Right forelimb (tissue), 1 donor: ENCODE measurements at regions not wholly inside any gene's neighbourhood (a gene's known extent, or its start where the extent isn't known, plus 50 kb on each side); places are given as distances from the start of the nearest gene placed in this dataset.

Experiments used
- DNase-seq: peaks from one replicate; pipeline ENCODE4 v3.0.0-alpha.2; 2018

- no peak for DNase-seq
Measured at GRCh38 chr3:18027161-18027939, 284.9 kb upstream of the TBC1D5 start.

- no peak for DNase-seq
Measured at GRCh38 chr3:18024715-18025114, 282.3 kb upstream of the TBC1D5 start.

DNA sequence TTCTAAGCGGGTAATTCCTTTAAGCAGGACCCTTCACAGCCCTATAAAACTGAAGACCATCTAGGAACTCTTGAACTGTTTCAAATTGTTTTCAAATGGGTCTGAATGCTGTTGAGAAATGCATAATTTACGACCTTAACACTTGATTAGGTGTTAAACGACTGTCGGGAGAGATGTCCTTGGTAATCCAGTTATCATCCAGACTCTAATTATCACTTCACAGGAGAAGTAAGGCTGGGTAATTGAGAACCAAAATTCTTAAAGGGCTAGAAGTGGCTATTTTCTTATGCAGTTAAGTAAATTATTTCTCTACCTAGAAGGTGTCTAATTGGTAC lies 276.7 kb upstream of the TBC1D5 start:
- no peak for DNase-seq

DNA sequence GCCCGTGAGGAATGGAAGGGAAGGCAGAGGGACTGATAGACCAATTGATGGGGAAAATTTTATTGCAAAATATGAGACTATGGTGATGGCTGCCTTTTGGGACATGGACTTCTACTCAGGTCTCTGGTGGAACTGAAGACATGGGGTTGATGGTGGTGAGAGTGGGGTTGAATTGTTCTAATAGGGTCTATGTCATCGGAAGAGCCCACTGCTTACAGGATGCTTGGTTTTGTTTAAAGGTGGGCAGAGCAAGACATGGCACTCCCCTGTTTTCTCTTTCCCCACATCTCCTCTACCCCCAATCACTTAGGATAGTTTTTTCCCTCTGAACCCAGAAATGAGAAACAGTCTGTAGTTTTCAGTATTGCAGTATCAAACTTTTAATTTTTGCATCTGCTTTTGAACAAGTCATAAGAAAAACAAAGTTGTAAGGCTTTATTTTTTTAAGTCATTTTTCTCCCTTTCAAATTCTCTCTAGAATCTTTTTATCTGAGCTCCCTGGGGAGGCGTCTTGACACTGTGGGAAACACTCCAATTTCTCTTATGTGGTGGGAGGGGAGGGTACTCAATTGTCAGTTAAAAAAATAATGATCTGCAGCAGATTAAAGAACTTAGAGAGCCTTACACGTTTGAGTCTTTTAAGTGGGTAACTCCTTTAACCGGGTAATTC lies 276.2 kb upstream of the TBC1D5 start:
- DNase-seq, result no peak

GRCh38 chr3:18016366-18016765 lies 273.9 kb upstream of the TBC1D5 start:
- no peak for DNase-seq

- DNase-seq, result no peak
Measured at GRCh38 chr3:18012933-18013332, 270.5 kb upstream of the TBC1D5 start.

DNA sequence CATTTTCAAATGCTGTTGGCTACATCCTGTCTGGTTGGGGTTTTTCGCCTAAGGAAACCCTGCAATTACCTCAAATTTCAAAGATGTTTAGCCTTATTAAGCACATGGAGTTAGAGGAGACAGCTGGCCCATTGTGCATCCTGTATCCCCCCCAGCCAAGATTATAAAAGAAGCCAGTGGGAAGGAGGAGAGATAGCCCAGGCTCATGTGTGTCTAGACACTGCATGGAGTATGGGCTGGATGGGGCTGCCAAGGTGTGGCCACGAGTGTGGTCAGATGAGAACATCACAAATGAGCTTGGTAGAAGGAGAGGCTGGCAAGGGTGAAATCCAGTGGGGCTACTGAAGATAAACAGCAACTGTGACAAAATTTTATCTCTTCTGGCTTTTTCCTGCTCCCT lies 270.0 kb upstream of the TBC1D5 start:
- DNase-seq, result no peak

DNA sequence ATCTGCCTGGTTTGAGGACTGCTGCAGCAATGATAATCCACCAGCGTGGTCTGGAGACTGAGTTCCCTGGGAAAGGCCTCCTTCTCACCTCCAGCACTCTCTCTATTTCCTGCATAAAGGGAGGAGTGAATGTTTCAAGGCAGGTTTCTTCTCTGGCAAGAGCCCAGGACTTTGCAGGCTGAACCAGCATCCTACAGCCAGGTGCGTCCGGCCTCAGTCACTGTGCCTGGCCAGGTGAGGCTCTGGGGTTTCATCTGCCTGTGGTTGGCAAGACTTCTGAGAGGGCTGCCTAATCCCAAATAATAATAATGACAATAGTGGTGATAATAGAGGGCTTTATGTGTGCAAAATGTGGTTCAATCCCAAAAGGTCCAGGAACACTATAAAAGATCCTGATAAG lies 269.0 kb upstream of the TBC1D5 start:
- DNase-seq, result no peak

DNA sequence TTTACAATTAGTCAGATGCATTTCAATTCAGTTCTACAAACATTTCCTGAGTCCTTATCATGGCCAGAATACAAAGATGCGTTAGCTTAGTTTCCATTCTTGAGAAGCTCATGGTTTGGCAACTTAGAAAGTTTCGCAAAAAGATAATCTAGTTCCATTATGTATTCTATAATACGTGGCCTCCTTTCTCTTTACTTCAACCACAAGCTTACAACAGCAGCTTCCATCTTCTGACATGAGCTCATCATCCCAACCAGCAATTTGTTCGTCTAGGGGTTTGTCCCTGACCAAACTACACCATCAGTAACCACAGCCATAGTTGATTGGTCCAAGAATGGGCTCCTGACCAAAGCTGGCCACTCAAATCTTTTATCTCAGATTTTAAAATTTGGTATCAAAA lies 267.6 kb upstream of the TBC1D5 start:
- no peak for DNase-seq

DNA sequence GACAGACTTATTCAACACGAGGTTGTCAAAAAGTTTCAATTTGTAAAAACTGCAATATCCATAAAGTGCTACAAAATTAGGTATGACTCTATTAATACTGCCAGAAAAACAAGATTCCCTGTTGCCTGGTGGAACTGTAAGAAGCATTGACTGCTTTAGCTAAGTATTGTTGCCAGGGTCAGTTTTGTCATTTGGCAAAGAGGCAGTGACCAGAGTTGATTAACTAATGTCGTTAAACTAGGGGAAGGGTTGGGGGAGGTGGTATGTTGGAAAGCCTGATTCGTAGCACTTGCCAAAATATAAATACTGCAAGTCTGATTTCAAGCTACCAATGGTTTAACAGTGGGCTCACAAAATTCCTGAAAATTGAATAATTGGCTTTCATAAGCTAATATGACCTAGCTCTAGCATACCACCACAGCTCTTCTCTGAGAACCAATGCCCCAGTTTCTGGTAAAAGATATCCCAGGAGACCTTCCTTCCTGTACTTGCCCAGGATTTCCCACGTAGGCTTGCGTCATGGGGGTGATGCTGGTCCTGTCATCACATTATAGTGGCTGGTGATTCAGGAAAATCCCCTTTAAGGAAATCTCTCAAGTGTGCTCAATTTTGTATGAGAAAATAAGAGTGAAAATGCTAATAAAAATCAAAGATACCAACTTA lies 266.4 kb upstream of the TBC1D5 start:
- DNase-seq, result no peak

- DNase-seq, result no peak
Measured at GRCh38 chr3:18007980-18008379, 265.5 kb upstream of the TBC1D5 start.

GRCh38 chr3:17995769-17996168 lies 253.3 kb upstream of the TBC1D5 start:
- no peak for DNase-seq

- no peak for DNase-seq
Measured at GRCh38 chr3:17994167-17994566, 251.7 kb upstream of the TBC1D5 start.

- no peak for DNase-seq
Measured at GRCh38 chr3:17990390-17990789, 248.0 kb upstream of the TBC1D5 start.

- DNase-seq, result no peak
Measured at GRCh38 chr3:17986348-17986816, 244.0 kb upstream of the TBC1D5 start.

- no peak for DNase-seq
Measured at GRCh38 chr3:17985658-17986347, 243.4 kb upstream of the TBC1D5 start.

GRCh38 chr3:17983106-17983505 lies 240.7 kb upstream of the TBC1D5 start:
- no peak for DNase-seq

DNA sequence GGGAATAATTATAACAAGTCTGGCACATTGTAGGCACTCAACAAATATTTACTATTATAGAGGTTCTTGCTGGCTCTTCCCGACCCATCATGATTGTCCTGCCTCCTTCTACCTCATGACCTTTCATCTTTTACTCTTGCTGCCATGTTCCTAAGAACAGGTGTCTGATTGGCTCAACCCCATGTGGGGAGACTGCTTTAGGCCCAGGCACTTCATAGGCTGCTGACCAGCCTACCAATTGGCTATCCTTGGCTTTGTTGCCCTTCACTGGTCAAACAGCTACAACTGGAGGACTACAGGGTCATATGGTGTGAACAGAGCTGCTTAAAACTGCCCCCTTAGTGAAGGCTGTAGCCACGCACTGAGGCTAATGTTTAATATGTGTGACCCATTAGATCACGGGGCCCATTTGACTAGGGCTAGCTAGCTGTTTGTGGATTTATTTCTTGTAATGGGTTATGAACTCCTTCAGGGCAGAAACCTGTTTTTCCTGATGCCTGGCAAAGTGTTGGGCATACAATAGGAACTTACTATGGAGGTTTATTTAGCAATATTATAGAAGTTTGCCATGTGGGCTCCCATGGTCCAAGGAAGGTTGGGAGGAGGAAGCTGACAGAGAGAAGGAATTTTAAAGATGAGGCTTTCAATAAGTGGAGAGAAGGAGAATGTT lies 239.9 kb upstream of the TBC1D5 start:
- DNase-seq, result no peak

DNA sequence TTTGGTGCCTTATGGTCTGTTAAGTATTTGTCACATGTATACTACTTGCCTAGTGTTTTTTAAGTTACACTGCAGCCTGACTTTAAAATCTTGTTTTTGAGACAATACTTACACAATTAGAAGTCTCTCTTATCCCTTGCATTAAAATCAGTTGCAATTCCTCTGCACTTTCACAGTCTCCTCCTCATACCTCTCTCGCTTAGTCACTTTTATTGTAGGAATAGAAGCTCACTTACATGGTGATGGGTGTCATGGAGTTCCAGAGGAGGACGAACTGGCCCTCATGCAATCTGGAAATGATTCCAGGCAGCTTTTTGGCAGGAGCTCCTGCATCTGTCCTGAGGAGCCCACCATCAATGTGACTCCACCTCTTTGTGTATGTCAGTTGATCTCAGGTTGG lies 238.4 kb upstream of the TBC1D5 start:
- DNase-seq, result no peak

- DNase-seq, result no peak
Measured at GRCh38 chr3:17979911-17980310, 237.5 kb upstream of the TBC1D5 start.

GRCh38 chr3:17979252-17979651 lies 236.8 kb upstream of the TBC1D5 start:
- no peak for DNase-seq

- no peak for DNase-seq
Measured at GRCh38 chr3:17974206-17974841, 231.9 kb upstream of the TBC1D5 start.
